ENCODE measurements at regions not wholly inside any gene's neighbourhood (a gene's known extent, or its start where the extent isn't known, plus 50 kb on each side); places are given as distances from the start of the nearest gene placed in this dataset.
"Not testable (repeated sequence)": the region's sequence is repeated elsewhere in the genome, so short reads cannot be mapped to it uniquely, and the experiment has no call there.

DNA sequence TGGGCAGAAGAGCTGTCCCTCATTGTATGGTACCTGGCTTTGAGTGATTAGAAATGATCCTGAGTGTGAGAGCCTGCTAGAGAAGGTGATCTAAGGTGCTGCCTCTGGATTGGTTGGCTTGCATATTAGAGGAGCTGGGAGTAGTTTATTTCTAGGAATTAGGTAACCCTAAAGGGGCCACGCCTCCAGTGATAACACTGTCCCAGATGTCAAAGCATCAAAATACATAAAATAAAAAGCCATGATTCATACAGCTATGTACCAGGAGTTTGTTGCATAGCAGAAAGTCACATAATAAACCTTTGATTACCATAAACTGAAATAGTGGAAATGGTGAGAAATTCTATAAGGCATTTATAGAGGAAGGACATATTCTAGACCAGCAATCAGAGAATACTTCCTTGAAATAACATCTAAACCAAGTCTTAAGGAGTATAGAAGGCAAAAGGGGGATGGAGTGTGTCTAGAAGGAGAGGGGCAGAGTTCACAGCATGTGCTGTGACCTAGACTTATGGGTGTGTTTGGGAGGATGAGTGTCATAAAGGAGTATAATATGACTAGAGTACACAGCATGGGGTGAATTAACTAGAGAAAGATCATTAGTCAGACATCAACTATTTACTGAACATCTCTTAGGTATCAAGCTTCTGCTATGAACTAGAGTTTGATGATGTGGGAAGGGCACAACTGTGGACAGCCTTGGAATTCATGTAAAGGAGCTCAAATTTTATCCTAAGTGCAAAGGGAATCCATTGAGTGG lies 686.4 kb downstream of the GALC start:
- no peak for DNase-seq (ENCODE audit: low read depth)

DNA sequence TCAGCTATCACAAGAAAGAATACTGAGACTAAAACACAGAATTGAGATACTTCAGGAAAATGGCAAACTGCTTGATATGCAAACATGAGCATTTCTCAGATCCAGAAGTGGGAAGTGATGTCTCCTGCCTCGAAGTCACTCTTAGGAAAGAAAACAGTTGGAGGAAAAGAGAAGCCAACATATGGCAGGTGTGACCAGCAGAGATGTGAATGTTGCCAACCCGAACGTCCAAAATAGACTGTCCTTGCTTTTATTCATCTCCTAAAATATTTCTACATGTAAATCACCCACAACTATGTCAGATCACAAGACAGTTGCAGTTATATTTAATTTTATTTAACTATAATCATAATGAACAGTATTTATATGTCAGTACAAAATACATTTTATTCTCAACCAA lies 687.6 kb downstream of the GALC start:
- DNase-seq (ENCODE audit: low read depth) = no peak

DNA sequence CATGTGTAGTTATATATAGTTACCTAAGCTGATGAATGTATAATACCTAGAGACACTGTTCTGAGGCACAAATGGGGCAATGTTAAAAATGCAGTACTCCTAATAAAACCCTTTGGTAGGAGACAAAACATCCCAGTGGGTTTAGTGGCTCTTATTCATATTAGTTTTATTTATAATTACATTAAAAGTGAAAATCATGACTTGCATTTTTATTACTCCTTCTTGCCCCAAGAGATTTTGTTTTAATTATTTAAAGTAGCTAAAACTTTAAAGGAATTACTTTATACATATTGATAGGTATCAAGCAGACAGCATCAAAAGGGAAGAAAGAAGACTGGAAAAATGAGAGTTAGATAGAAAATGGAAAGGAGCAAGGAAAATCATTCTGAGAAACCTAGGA lies 688.6 kb downstream of the GALC start:
- no peak for DNase-seq (ENCODE audit: low read depth)

DNA sequence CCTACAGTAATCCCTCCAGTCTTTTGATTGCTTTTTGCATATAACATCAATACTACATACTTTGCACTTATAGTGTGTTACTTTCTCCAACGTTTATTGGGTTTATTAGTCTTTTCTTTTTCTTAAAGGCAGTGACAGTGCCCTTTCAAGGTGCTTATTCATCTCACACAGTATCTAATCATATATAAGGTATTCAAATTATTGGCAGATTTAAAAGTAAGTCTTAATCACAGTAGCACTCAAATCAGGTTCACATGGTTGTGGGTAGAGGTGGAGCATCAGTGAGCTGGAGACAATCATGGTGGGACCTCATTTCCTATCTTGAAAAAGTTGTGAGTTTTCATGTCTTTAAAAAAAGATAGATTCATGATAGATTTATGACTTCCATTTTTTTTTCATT lies 706.2 kb downstream of the GALC start:
- no peak for DNase-seq (ENCODE audit: low read depth)

DNA sequence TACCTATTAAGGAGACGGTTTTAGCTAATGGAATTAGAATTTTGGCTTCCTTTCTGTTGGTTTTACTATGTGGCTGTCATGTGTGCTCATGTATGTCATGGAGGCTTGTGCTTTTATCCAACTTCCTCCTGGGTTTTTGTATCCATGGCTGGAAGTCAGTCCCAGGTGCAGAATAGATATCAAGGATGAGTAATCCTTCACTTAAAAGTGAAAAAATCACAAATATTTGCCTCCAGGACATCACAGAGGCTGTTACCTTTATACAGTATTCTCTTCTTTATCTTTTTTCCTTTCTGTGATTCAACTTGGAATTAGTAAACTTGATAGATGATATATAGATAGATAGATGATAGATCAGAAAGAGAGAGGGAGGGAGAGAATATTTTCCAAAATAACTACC lies 706.8 kb downstream of the GALC start:
- DNase-seq (ENCODE audit: low read depth) = no peak

DNA sequence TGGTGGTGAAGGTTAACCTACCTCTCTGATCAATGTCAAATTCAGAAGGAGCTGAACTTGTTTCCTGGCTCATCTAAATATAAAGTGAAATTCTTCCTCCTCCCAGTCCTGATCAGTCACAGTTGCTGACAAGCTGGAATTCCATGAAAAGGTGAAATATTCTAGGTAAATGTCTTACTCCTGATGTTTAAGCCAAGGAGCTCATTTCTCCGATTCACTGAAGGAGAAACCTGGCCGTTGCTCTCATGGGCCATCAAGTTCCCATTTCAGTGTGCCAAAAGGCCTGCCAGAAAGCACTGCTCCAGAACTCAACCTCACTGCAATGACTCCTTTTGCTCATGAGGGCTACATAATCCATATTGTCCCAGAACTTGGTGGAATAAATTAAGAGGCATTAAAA lies 707.5 kb downstream of the GALC start:
- no peak for DNase-seq (ENCODE audit: low read depth)

DNA sequence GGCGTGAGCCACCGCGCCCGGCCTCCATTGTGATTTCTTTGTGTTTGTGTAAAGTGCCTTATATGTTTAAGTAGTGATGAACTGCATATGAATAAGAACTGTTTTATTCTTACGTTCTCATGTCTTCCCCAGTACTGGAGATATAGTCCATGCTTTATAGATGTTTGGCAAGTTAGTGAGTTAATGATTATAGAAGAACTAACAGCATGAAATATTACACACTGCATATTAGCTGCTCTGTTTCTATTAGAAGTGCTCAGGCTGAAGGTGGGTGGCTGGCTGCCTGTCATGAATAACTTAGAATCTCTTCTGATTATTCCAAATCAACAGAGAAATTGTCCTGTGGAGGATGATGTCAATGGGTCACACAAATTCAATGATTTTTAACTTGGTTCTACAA lies 709.4 kb downstream of the GALC start:
- no peak for DNase-seq (ENCODE audit: low read depth)

DNA sequence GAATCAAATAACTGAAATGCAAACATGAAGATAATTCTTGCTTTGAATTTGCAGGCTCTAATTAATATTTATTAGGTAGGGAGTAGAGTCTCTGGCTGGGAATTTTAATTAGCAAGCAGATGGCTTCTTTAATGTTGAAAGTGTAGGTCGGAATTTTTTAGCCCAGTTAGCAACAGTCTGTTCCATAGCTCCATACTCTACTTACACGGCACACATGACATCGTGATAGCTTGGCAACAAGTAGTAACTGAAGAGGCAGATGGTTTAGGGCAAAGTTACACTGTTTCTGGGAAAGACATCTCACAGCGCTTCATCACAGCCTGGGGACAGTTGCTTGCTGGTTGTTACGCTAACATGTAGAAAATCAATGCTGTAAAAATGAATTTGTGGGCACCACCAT lies 710.7 kb downstream of the GALC start:
- no peak for DNase-seq (ENCODE audit: low read depth)

DNA sequence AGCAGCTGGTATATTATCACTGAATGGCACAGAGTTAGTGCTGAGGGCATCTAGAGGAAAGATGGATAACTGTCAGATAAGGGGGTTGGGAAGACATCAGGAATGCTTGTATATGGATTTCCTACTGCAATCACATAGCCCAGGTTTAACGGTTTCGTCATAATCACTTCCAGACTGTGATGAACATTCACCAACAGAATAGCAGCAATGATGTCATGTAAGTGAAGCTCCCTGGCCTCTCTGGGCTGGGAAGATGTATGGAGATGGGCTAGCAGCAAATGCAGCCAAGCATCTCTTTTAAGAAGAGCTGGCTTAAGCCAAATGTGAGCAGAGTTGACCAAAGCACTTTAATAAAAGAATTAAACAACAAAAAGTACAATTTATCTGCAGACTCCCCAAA lies 714.6 kb downstream of the GALC start:
- DNase-seq (ENCODE audit: low read depth) = no peak

DNA sequence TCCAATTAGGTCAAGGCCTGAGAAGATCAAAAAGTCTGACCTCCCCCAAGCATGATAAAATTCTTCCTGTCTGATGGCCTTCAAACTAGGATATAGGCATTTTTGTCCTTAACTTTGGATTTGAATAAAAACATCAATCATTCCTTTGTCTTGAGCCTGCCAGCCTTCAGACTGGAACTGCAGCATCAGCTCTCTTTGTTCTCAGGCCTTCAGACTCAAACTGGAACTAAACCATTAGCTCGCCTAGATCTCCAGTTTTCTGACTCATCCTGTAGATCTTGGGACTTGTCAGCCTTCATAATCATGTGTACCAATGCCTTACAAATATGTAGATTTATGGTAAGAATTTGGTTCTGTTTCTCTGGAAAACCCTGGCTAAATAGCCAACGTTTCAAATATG lies 721.7 kb downstream of the GALC start:
- DNase-seq (ENCODE audit: low read depth) = no peak

DNA sequence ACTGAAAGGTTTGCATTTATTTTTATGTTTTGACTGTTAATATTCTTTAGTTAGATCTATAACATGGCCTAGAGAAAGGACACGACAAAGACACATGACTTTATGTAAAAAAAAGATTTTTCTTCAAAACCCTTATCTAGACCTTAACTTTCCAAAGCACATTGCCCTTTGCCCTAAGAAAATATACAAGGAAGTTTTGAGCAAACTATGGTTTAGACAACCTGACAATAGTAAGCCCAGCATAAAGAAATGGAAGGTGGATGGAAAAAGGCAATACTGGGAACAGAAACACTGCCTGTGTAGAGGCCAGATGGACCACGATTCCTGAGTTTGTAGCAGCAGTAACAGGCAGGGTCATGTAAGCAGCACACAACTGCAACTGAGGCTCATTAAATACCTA lies 724.0 kb downstream of the GALC start:
- no peak for DNase-seq (ENCODE audit: low read depth)

DNA sequence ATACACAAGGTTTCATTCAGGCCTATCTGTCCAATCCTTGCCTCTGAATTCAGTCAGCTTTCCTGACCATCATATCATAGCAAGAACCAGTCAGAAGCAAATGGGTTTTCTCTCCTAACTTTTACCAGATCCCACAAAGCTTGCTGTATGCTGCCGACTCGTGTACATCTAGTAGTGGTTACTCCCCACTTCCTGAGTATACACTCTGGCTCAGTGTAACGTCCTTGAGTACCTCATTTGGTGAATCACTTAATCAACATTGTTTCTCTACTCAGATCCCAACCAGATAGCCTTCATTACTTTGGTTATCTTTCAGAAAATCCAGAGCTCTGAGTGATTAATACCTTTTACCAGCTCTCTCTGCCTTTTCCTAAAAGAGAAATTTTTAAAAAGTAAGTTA lies 728.2 kb downstream of the GALC start:
- DNase-seq (ENCODE audit: low read depth) = no peak

DNA sequence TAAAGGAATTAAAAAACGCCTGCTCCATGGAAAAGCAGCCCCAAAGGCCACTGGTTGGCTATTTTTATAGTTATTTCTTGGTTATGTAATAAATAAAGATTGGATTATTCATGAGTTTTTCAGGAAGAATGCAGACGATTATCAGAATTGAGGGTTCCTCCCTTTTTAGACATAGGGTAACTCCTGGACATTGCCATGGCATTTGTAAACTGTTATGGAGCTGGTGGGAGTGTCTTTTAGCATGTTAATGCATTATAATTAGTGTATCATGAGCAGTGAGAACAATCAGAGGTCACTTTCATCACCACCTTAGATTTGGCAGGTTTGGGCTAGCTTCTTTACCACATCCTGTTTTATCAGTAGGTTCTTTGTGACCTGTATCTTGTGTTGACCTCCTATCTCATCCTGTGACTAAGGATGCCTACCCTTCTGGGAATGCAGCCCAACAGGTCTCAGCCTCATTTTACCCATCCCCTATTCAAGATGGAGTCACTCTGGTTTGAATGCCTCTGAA lies 728.7 kb downstream of the GALC start:
- no peak for DNase-seq (ENCODE audit: low read depth)

DNA sequence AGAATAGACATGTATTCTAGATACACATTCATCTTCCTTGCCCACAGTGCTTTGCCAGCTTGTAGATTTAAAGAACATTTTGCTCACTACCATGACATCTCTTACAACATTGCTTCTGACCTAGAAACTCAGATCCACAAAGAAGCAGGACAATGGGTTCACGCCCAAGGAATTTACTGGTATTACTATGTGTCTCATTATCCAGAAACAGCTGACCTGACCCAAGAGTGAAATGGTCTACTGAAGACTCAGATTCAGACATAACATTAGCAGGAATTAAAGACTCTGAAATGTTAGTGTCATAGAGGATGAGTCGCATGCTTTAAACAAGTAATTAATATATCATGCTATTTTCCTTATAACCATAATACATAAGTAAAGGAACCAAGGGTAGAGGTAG lies 731.4 kb downstream of the GALC start:
- no peak for DNase-seq (ENCODE audit: low read depth)

DNA sequence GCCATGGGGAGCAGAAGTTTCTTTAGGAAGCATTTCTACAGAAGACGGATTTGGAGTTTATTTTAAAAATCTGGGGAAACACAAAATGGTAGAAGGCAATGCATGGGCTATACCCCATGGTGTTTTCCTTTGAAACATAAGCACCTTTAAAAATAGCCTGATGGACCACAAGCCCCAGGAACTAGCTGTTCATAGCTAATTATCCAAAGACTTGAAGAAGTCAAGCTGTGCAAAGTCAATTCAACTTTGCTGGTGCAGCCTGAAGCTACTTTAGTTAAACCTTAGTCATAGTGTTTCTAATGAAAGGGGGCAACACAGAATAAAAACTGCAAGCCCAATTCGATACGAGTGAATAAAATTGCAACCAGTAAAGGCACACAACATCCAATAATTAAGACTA lies 732.5 kb downstream of the GALC start:
- no peak for DNase-seq (ENCODE audit: low read depth)

DNA sequence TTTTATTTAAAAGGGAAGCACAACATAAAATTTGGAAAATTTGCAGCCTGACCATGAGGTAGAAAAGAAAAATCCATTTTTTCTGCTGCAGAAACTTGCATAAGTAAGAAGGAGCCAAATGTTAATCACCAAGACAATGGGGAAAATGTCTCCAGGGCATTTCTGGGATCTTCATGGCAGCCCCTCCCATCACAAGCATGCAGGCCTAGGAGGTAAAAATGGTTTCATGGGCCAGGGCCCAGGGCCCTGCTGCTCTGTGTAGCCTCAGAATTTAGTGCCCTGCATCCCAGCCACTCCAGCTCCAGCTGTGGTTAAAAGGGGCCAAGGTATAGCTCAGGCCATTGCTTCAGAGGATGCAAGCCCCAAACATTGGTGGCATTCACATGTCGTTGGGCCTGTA lies 735.6 kb downstream of the GALC start:
- DNase-seq (ENCODE audit: low read depth) = no peak

DNA sequence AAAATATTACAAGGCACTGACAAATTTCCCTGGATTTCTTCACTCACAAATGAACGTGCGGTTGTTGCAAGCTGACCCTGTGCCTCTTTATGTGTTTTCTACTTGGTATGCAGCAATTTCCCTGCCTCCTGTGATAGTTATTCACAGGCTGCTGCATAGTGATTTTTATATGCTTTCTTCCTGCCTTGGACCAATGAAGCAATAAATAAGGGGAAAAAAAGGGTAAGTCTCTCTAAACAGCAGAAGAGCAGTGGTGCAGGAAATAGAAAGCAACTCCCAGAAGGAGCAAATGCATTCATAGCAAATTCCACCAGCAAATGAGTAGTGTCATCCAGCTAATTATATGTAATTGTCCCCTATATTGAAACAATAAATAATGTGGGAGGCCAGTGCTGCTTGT lies 737.9 kb downstream of the GALC start:
- DNase-seq (ENCODE audit: low read depth) = no peak

DNA sequence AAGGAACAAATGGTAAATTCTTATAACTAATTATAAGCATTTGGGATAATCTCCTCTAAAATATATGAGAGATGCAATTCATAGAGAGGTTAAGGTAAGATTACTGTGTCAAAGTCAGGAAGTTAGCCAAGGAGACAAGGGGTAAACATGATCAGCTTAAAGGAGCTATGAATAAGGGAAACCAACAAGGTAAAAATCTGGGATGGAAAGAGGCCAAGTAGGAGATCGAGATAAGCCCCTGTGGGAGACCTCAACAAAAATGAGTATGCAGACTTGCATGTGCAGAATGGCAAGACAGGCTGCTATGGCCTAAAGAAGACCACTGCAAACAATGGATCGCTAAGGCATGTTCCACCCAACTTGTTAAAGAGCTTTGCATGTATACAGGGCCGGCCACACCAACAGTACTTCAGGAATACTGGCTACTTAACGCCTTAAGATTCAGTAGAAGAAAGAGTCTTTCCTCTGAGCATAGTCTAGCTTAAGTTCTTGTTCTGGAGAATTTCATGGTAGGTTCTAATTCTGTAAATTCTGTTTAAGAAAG lies 738.6 kb downstream of the GALC start:
- no peak for DNase-seq (ENCODE audit: low read depth)

DNA sequence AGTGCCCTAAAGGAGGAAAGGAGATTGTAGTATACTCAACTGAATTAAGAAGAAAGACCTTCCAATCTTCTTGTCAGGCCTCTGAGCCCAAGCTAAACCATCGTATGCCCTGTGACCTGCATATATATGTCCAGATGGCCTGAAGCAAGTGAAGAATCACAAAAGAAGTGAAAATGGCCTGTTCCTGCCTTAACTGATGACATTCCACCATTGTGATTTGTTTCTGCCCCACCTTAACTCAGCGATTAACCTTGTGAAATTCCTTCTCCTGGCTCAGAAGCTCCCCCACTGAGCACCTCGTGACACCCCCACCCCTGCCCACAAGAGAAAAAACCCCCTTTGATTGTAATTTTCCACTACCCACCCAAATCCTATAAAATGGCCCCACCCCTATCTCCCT lies 739.2 kb downstream of the GALC start:
- DNase-seq (ENCODE audit: low read depth) = not testable (repeated sequence)

DNA sequence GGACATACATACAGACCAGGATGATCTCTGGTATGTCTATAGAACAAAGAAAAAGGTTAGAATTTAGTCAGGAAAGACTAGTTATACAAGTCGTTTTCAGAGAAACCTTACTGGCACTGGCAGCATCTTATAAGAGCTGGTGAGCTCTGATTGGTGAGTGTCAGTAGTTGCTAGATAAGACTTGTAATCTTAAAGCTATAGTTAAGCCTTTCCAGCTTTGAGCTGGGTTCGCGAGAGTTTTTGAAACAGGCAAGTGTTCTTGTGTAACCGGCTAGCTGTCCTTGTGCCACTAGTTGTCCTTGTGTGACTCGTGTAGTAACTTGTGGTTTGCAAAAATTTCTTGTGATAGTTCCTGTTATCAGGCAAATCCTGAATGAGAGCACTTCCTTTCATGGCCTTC lies 740.9 kb downstream of the GALC start:
- DNase-seq (ENCODE audit: low read depth) = no peak

DNA sequence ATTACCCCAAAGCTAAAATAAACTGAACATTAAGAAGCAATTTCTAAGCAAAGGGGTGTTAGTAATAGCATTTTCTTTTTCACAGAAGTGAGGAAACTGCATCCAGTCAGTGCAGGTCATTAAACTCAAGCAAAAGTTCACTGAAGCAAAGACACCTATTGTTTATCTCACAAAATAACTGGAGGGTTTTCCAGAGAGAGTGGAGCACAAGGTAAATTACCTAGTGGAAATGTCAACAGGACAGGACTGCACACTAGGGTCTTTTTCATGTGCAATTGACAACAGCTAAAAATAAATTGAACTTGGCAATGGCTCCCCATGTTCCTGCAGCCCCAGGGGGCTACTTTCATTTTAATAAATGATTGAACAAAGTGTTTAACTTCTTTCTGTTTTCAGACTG lies 742.0 kb downstream of the GALC start:
- DNase-seq (ENCODE audit: low read depth) = no peak

DNA sequence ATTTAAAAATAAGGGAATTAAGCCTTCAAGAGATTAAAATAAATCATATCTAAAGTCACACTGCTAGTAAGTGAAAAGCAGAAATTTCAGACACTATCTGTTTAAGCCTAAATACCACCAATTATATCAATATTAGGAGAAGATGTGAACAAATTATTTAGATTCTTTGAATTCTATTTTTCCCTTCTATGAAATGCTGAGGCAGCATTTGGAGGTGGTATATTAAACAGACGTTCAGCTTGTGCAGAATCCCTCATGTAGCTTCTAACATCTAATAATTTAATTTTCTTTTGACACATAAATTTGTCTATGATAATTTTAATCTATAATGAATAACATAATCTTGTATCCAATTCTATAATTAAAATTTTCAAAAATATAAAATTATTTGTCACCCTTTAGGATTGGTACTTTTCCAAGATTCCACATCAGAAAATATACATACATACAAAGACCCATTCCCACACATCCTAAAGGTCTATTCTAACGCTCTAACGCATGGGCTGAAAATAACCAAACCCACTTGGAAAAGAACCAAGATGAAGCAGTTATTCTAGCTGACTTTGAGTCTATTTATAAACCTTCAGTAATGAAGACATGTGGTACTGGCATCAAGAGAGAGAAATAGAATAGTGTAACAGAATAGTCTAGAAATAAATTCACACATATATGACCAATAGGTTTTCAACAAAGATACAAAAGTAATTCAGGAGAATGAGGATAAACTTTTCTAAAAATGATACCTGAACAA lies 751.8 kb downstream of the GALC start:
- DNase-seq (ENCODE audit: low read depth) = no peak

DNA sequence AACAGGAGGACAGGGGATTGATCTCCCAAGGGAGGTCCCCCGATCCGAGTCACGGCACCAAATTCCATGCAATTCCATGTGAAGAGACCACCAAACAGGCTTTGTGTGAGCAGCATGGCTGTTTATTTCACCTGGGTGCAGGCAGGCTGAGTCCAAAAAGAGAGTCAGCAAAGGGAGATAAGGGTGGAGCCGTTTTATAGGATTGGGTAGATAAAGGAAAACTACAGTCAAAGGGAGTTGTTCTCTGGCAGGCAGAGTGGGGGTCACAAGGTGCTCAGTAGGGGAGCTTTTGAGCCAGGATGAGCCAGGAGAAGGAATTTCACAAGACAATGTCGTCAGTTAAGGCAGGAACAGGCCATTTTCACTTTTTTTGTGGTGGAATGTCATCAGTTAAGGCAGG lies 752.7 kb downstream of the GALC start:
- not testable (repeated sequence) for DNase-seq (ENCODE audit: low read depth)

Data from non-pigmented ciliary epithelial cell (primary cell).